SK-N-SH treated with all-trans-retinoic acid at 6 μM for 48 hours (cell line): ENCODE measurements at regions not wholly inside any gene's neighbourhood (a gene's known extent, or its start where the extent isn't known, plus 50 kb on each side); places are given as distances from the start of the nearest gene placed in this dataset.

Experiments used
- ISL1 ChIP-seq: fragments of 250-450 bp; sonication (Bioruptor Pico); IDR thresholded peaks from 2 replicates; pipeline ENCODE4 v2.1.2; 2022; ENCODE audit warnings: mild to moderate bottlenecking, moderate library complexity
- RARB ChIP-seq: fragments of 250-450 bp; sonication (Bioruptor Pico); IDR thresholded peaks from 2 replicates; pipeline ENCODE4 v1.8.0; 2021; ENCODE audit warnings: mild to moderate bottlenecking, moderate library complexity
- ZFP30 ChIP-seq: fragments of 450-650 bp; formaldehyde crosslinking; IDR thresholded peaks from 2 replicates; pipeline ENCODE4 v1.5.0; 2022; ENCODE audit warnings: mild to moderate bottlenecking, moderate library complexity
- TF ChIP-seq, protein P1 (sequence below): fragments of 250-450 bp; sonication (Bioruptor Pico); IDR thresholded peaks from 2 replicates; pipeline ENCODE4 v1.8.0; 2020; ENCODE audit warnings: mild to moderate bottlenecking, moderate library complexity, borderline replicate concordance
- TF ChIP-seq, protein P2 (sequence below): fragments of 250-450 bp; sonication (Bioruptor Pico); IDR thresholded peaks from 2 replicates; pipeline ENCODE4 v1.8.0; 2021; ENCODE audit warnings: low read depth, mild to moderate bottlenecking, moderate library complexity, borderline replicate concordance
- TF ChIP-seq, protein P3 (sequence below): fragments of 250-450 bp; sonication (Bioruptor Pico); IDR thresholded peaks from 2 replicates; pipeline ENCODE4 v1.5.0; 2020; ENCODE audit warnings: mild to moderate bottlenecking, moderate library complexity

DNA sequence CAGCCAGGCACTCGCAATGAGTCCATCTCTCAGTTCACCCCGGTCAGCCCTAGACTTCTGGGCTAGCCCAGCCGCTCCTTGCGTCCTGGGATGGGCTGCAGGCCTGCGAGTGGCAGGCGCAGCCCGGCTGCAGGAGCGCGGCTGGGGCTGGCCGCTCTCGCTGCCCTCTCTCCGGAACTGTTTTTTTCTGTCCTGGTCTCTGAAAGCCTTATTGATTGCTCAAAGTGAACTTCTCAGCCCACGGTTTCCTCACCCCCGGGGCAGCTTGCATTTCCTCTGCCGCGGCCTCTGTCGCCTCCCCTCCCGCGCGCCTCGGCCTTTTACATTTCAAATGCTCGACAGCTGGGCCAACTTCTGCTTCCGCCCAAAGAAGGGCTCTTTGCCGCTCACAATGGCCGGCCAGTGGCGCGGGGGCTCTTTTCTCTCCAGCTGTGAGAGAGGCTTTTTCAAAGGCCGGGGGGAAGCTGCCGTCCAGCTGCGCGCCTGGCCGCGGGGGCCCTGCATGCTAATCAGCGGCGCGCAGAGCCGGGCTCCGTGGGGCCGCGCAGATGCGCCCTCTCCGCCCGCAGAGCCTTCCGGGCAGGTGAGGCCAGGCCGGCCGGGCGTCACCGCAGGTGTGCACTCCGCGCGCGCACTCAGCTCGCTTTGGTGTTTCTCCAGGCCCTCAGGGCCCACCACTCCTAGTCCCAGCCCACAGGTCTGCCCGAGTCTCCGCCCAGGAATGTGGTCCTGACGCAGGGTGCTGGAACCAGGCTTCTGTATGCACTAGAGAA lies 513.8 kb downstream of the RNF144A start:
- TF ChIP-seq ISL1 (CRISPR knock-in tag) = no peak
- TF ChIP-seq, protein P1, sequence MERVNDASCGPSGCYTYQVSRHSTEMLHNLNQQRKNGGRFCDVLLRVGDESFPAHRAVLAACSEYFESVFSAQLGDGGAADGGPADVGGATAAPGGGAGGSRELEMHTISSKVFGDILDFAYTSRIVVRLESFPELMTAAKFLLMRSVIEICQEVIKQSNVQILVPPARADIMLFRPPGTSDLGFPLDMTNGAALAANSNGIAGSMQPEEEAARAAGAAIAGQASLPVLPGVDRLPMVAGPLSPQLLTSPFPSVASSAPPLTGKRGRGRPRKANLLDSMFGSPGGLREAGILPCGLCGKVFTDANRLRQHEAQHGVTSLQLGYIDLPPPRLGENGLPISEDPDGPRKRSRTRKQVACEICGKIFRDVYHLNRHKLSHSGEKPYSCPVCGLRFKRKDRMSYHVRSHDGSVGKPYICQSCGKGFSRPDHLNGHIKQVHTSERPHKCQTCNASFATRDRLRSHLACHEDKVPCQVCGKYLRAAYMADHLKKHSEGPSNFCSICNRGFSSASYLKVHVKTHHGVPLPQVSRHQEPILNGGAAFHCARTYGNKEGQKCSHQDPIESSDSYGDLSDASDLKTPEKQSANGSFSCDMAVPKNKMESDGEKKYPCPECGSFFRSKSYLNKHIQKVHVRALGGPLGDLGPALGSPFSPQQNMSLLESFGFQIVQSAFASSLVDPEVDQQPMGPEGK (CRISPR knock-in tag) = no peak
- no peak for TF ChIP-seq RARB (CRISPR knock-in tag)
- TF ChIP-seq, protein P2, sequence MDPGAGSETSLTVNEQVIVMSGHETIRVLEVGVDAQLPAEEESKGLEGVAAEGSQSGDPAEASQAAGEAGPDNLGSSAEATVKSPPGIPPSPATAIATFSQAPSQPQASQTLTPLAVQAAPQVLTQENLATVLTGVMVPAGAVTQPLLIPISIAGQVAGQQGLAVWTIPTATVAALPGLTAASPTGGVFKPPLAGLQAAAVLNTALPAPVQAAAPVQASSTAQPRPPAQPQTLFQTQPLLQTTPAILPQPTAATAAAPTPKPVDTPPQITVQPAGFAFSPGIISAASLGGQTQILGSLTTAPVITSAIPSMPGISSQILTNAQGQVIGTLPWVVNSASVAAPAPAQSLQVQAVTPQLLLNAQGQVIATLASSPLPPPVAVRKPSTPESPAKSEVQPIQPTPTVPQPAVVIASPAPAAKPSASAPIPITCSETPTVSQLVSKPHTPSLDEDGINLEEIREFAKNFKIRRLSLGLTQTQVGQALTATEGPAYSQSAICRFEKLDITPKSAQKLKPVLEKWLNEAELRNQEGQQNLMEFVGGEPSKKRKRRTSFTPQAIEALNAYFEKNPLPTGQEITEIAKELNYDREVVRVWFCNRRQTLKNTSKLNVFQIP (CRISPR knock-in tag) = no peak
- no peak for TF ChIP-seq ZFP30 (CRISPR knock-in tag)
- TF ChIP-seq, protein P3, sequence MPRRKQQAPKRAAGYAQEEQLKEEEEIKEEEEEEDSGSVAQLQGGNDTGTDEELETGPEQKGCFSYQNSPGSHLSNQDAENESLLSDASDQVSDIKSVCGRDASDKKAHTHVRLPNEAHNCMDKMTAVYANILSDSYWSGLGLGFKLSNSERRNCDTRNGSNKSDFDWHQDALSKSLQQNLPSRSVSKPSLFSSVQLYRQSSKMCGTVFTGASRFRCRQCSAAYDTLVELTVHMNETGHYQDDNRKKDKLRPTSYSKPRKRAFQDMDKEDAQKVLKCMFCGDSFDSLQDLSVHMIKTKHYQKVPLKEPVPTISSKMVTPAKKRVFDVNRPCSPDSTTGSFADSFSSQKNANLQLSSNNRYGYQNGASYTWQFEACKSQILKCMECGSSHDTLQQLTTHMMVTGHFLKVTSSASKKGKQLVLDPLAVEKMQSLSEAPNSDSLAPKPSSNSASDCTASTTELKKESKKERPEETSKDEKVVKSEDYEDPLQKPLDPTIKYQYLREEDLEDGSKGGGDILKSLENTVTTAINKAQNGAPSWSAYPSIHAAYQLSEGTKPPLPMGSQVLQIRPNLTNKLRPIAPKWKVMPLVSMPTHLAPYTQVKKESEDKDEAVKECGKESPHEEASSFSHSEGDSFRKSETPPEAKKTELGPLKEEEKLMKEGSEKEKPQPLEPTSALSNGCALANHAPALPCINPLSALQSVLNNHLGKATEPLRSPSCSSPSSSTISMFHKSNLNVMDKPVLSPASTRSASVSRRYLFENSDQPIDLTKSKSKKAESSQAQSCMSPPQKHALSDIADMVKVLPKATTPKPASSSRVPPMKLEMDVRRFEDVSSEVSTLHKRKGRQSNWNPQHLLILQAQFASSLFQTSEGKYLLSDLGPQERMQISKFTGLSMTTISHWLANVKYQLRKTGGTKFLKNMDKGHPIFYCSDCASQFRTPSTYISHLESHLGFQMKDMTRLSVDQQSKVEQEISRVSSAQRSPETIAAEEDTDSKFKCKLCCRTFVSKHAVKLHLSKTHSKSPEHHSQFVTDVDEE (CRISPR knock-in tag) = no peak
